ENCODE measurements at regions not wholly inside any gene's neighbourhood (a gene's known extent, or its start where the extent isn't known, plus 50 kb on each side); places are given as distances from the start of the nearest gene placed in this dataset.
A peak's percentile ranks its signal among the peaks of the same experiment; 100 is the strongest.

DNA sequence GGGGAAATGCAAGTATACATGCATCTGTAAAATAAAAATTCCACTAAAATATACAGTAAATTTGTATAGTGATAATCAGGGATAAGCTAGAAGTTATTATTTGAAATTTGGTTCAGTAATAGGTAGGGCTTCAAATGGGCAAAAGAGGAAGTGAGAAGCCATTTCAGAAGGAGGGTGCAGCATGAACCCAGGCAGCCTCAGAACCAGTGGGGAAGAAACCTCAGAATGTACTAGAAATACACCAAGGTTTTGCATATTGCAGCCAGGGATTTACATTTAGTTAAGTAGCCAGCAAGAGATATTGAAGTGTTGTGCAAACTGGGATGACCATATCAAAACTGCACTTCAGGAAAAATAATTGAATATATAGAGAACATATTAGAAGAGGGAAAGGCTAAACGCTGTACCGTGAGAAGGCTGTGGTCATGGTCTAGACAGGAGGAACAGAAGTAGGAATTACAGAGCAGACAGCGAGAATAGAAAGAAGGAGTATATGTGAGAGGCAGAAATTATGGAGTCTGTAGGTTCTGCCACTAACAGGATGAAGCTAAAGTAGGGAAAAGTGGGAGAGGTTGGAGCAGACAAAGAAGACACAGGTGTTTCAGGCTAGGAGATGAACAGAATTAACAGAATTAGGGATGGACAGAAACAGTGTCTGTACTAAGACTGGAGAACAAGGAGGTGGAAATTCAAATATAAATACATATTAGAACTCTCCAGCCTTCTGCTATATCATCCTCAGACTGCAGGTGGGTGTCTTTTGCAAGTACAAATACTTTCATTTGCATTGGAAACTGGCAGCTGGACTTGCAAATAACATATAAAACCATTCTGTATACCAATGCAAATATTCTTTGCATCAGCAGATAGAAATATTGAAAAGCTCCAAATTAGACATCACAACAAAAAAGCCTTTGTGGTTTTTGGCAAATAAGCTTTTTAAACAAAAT is 335.6 kb downstream of the ZNF608 start:
- DNase-seq, result no peak

DNA sequence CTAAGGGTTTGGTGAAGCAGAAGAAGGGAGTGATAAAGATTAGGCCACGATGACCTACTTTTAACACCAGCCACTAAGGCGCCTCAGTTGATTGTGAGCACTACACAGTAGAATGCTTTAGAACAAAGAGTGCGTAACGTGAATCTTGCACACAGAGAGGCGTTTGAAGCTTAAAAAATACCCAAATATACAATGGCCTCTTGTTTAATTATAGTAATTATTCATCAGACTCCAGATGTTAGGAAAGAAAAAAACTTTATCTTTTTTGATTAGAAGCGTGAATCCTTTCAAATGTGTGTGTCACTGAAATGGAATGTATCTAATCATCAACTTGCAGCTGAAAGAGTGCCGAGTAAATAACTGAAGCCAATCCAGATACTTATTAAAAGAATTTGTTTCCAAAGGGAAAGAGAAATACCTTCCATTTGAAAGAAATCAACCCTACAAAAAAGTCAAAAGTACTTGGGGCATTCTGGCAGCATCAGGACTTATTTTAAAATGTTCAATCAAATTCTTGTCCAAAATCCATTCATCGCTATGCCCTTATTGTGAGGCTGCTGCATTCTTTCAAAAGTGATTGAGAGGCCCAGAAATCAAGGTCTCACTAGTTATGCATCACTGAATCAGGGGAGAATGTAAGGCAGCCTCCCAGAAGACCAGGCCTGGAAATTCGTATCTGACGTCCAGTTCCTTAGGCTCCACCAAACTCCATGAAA is 337.5 kb downstream of the ZNF608 start:
- no peak for DNase-seq

- DNase-seq, result no peak
These were observed 341.6 kb downstream of the ZNF608 start for GRCh38 chr5:124404796-124405195.

DNA sequence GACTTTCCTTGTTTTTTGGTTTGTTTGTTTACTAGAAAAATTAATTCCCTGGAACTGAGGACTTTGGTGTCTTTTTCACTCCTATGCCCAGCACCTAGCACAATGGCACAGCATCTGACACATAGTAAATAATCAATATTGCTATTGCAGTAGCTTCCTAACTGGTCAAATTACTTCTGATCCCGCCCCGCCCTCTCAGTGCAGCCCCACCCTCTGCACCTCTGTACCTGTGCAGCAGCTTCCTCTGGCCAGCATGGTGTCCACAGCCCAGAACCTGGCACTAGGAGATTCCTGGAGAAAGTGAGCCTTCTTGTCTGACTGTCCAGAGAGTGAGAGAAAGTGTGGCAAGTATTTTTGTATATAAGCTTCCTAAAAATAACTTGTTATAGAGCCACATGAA is 343.2 kb downstream of the ZNF608 start:
- no peak for DNase-seq

DNA sequence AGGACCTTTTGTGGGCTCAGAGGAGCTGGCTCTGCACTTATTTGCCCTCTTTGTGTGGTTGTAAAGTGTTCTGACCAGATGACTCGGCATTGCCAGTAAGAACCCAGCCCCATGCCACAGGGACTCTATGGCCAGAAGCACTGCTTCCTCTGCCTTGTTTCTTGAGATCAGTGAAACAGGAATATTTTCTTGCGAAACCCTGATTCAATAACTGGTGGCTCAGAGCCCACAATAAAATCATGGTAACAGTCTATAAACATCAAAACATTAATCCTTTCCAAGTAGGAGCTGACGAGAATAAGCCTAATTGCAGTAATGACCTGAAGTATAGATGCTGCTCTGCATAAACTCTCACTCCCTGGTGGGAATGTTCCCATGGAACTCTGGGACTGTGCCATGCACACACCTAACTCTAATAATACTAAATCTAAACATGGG is 344.3 kb downstream of the ZNF608 start:
- peak; percentile 44 for DNase-seq

GRCh38 chr5:124401476-124402143 is 344.8 kb downstream of the ZNF608 start:
- DNase-seq, result no peak

DNA sequence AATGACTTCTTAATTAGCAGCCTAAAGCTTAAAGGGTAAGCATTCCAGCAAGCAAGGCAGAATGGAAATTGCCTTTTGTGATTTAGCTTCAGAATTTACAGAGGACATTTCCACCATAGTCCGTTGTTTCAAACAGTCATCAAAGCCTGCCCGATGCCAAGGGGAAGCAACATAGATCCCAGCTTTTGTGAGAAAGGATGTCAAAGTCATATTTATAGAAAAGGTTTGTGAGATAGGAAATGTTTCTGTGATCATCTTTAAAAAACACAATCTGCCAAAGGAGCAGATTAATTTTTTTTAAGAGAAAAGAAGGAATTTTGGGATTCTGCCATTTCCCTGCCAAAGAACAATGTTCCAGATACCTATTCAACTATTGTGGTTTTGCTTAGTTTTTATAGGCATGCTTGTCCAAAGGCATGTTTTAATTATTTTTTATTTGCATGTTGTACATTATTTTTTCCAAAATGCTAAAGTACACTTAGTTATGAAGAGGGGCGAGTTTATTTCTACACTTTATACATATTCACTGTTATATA is 346.9 kb downstream of the ZNF608 start:
- no peak for DNase-seq

GRCh38 chr5:124398460-124398859 is 348.0 kb downstream of the ZNF608 start:
- DNase-seq, result no peak

- DNase-seq, result no peak
These were observed 349.1 kb downstream of the ZNF608 start for GRCh38 chr5:124397317-124397716.

- no peak for DNase-seq
These were observed 350.5 kb downstream of the ZNF608 start for GRCh38 chr5:124395926-124396325.

- peak; percentile 44 for DNase-seq
These were observed 351.2 kb downstream of the ZNF608 start for GRCh38 chr5:124395287-124395686.

DNA sequence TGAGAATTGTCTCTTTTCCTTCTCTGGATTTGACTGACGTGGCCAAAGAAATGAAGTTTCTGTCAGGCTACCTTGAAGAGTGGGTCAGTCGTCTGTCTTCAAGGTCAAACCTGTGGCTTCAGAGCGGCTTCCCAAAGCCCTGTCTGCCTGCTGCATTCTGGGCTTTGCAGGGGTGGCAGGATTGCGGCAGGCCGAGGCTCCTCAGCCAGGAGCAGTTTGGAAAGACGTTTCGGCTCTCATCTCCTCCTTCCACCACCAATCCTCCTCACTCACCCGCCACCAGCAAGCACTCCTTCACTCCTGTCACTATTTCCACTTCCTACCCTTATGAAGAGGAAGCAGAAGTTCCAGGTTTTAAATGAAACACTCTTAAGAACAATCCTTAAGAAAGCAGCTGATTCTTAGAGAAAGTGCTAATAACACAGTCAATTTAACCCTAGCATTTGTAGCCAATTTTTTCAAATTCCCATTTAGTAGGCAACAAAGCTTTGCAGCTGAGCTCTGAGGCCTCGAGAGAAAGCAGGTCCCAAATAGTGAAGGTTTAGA is 351.7 kb downstream of the ZNF608 start:
- no peak for DNase-seq

- DNase-seq, result no peak
These were observed 352.7 kb downstream of the ZNF608 start for GRCh38 chr5:124393584-124394379.

- DNase-seq, result no peak
These were observed 362.7 kb downstream of the ZNF608 start for GRCh38 chr5:124383693-124384092.

DNA sequence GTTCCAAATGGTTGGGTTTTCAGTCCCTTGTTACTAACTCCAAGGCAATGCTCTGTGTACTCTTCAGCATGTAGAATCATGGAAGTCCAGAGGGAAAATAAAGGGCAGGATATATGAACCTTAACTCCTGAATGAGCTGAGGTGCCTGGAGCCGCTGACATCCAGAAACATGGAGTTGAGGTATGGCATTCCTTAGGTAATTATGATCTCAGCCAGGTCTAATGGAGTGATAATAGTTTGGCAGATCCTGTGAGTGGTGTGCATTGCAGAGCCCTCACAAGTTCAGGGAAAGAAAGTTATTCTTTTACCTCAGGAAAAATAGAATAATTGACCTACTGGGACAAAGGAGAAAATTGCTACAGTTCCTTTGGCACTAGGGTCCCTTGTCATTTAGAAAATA is 369.1 kb downstream of the ZNF608 start:
- no peak for DNase-seq

- DNase-seq, result no peak
These were observed 372.6 kb downstream of the ZNF608 start for GRCh38 chr5:124373883-124374282.

GRCh38 chr5:124372457-124372856 is 374.0 kb downstream of the ZNF608 start:
- no peak for DNase-seq

DNA sequence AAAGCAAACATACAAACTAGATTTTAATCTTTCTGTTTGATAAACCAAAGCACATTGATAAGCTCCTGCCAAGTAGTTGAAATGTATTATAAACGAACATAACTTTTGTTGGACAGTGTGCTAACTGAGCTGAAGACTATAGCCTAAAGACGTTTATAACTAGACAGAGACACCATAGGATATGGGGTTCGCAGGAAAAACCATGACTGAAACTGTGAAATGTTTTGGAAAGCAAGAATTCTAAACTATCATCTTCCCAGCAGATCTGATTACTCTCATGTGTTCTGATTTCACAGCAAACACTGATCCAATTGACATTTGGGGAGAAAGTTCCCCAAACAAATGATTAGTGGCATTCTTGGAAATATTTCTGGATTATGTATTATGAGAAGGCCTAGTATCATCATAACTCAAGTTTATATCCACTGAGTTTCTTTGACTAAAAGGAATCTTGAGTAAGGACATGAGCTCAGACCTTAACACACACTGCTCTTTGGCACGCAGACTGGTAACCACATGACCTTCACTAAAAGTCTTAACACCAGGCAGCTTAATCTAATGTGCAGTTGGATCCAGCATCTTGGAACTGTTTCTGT is 375.2 kb downstream of the ZNF608 start:
- DNase-seq, result peak; percentile 37

GRCh38 chr5:124370601-124371000 is 375.8 kb downstream of the ZNF608 start:
- DNase-seq, result no peak

GRCh38 chr5:124365361-124365801 is 381.1 kb downstream of the ZNF608 start:
- peak; percentile 31 for DNase-seq

GRCh38 chr5:124355928-124356327 is 390.5 kb downstream of the ZNF608 start:
- DNase-seq, result no peak

All from left hindlimb (tissue), 1 donor.